Fibroblast of lung (primary cell): ENCODE measurements at regions not wholly inside any gene's neighbourhood (a gene's known extent, or its start where the extent isn't known, plus 50 kb on each side); places are given as distances from the start of the nearest gene placed in this dataset.

Source experiments
- CTCF ChIP-seq, 2 donors: IDR thresholded peaks in 1 of 2; conservative IDR thresholded peaks in 1 of 2; 1 replicate in 1 of 2; 2 replicates in 1 of 2; pipeline ENCODE4 v1.5.1; 2011 to 2012; ENCODE audit warnings: low read length in 2 of 2, control low read depth in 1 of 2, inconsistent platforms in 1 of 2, low read depth in 1 of 2, mild to moderate bottlenecking in 1 of 2
- EZH2 ChIP-seq: IDR thresholded peaks from 2 replicates; pipeline ENCODE4 v1.5.1; 2012; ENCODE audit warnings: low read length, control low read depth, mild to moderate bottlenecking; ENCODE audit errors: missing control alignments

DNA sequence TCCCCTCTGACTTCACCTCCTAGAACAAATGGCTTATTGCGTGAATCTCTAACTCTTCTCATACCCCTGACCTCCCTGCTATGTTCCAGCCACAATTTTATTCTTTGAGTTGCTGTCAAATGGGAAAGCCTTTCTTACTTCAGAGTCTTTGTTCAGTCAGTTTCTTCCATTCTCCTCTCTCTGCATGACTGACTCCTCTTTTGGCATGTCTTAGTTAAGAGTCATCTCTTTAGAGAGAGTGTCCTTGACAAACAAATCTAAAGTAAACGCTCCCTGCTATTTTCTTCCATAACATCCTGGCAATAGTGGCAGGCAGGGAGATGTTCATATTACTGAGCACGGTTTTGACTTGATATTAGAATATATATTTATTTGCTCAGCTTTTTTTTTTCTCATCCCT is 170.7 kb upstream of the ERBB4 start:
- no peak for TF ChIP-seq CTCF (conservative IDR thresholded peaks at IDR 0.05 in 1 of 2, IDR thresholded peaks at IDR 0.05 in 1 of 2; ENCODE audit: low read depth in 1 of 2, low read length in 2 of 2)
- no peak for TF ChIP-seq EZH2
